Activated naive CD8-positive, alpha-beta T cell treated with anti-CD3 and anti-CD28 coated beads for 36 hours (primary cell): ENCODE measurements at regions not wholly inside any gene's neighbourhood (a gene's known extent, or its start where the extent isn't known, plus 50 kb on each side); places are given as distances from the start of the nearest gene placed in this dataset.

ENCODE experiments used
- DNase-seq: peaks from one replicate; pipeline ENCODE4 v3.0.0; 2021
- H3K27ac Mint-ChIP-seq: one replicate; pipeline ENCODE4 v1.8.0; 2022; ENCODE audit warnings: mild to moderate bottlenecking, moderate library complexity, mixed read lengths
- H3K27me3 Mint-ChIP-seq: one replicate; pipeline ENCODE4 v1.8.0; 2022; ENCODE audit warnings: mild to moderate bottlenecking, mixed read lengths
- H3K36me3 Mint-ChIP-seq: one replicate; pipeline ENCODE4 v1.8.0; 2021; ENCODE audit warnings: mild to moderate bottlenecking, mixed read lengths
- H3K4me1 Mint-ChIP-seq: one replicate; pipeline ENCODE4 v1.8.0; 2021; ENCODE audit warnings: mixed read lengths
- H3K4me3 Mint-ChIP-seq: one replicate; pipeline ENCODE4 v1.8.0; 2022; ENCODE audit warnings: mild to moderate bottlenecking, moderate library complexity, mixed read lengths
- H3K9me3 Mint-ChIP-seq: one replicate; pipeline ENCODE4 v1.8.0; 2022; ENCODE audit warnings: mixed read lengths

DNA sequence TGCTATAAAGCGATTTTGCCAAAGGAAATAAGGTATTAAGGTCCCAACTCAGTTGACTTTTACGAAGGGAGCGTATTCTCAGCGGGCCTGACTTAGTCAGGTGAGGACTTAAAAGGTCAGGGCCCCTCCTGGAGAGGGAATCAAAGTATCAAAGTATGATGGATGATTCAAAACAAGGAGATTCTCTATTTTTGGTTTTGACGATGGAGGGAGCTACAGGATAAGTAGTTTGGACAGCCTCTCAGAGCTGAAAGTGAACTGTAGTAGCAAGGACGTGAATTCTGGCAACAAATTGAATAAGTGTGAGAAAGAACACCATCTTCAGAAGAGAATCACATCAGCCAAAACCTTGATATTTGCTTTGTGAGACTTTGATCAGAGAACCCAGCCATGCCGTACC lies 1186.5 kb downstream of the SI start:
- Mint-ChIP-seq H3K9me3 (peaks cover 7% of the 10 kb centered on the region), H3K36me3 (no peaks in the 10 kb centered on the region), H3K27me3 (no peaks in the 10 kb centered on the region), H3K4me3 (no peak overlapping the region), H3K27ac (no peak overlapping the region), H3K4me1 (no peaks in the 10 kb centered on the region)
- no peak for DNase-seq

- Mint-ChIP-seq H3K9me3 (peaks cover 5% of the 10 kb centered on the region), H3K27ac (no peak overlapping the region), H3K4me1 (no peaks in the 10 kb centered on the region), H3K4me3 (no peak overlapping the region), H3K36me3 (no peaks in the 10 kb centered on the region), H3K27me3 (no peaks in the 10 kb centered on the region)
- DNase-seq = no peak
These were observed 1187.6 kb downstream of the SI start for GRCh38 chr3:163890661-163891060.

GRCh38 chr3:163879172-163879571 lies 1199.1 kb downstream of the SI start:
- no peak overlapping the region for H3K4me3 Mint-ChIP-seq
- DNase-seq = no peak
- H3K27me3 Mint-ChIP-seq = no peaks in the 10 kb centered on the region
- no peaks in the 10 kb centered on the region for H3K36me3 Mint-ChIP-seq
- no peak overlapping the region for H3K27ac Mint-ChIP-seq
- peaks cover 20% of the 10 kb centered on the region for H3K9me3 Mint-ChIP-seq
- H3K4me1 Mint-ChIP-seq = no peaks in the 10 kb centered on the region

- Mint-ChIP-seq H3K27ac (no peak overlapping the region), H3K36me3 (no peaks in the 10 kb centered on the region), H3K4me1 (no peaks in the 10 kb centered on the region), H3K9me3 (peaks cover 20% of the 10 kb centered on the region), H3K4me3 (no peak overlapping the region), H3K27me3 (no peaks in the 10 kb centered on the region)
- DNase-seq = no peak
These were observed 1199.9 kb downstream of the SI start for GRCh38 chr3:163878396-163878795.

- no peak overlapping the region for H3K27ac Mint-ChIP-seq
- H3K4me1 Mint-ChIP-seq = no peaks in the 10 kb centered on the region
- H3K36me3 Mint-ChIP-seq = no peaks in the 10 kb centered on the region
- H3K27me3 Mint-ChIP-seq = no peaks in the 10 kb centered on the region
- H3K4me3 Mint-ChIP-seq = no peak overlapping the region
- H3K9me3 Mint-ChIP-seq = peaks cover 20% of the 10 kb centered on the region
- no peak for DNase-seq
These were observed 1200.5 kb downstream of the SI start for GRCh38 chr3:163877805-163878204.

DNA sequence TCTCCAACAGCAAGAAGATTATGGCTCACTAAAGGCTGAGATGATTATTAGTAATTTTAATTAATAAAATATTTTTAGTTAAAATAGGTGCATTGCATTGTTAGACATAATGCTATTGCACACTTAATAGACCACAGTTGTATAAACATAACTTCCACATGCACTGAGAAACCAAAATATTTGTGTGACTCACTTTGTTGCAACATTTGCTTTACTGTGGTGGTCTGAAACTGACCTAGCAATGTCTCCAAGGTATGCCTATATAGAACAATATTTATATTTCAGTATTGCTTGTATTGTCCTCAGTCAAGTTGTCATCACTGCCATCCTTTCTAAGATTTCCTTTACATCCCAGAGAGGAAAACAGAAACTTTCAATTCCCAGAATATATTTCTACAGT lies 1215.2 kb downstream of the SI start:
- Mint-ChIP-seq H3K27ac (no peak overlapping the region), H3K36me3 (no peaks in the 10 kb centered on the region), H3K4me1 (no peaks in the 10 kb centered on the region), H3K4me3 (no peak overlapping the region), H3K27me3 (no peaks in the 10 kb centered on the region), H3K9me3 (peaks cover 2% of the 10 kb centered on the region)
- no peak for DNase-seq

GRCh38 chr3:163852233-163852632 lies 1226.1 kb downstream of the SI start:
- DNase-seq = no peak
- Mint-ChIP-seq H3K27me3 (no peaks in the 10 kb centered on the region), H3K9me3 (peaks cover 3% of the 10 kb centered on the region), H3K27ac (no peak overlapping the region), H3K4me3 (no peak overlapping the region), H3K36me3 (no peaks in the 10 kb centered on the region), H3K4me1 (no peaks in the 10 kb centered on the region)

- Mint-ChIP-seq H3K4me1 (no peaks in the 10 kb centered on the region), H3K4me3 (no peak overlapping the region), H3K27me3 (no peaks in the 10 kb centered on the region), H3K9me3 (peaks cover 8% of the 10 kb centered on the region), H3K36me3 (no peaks in the 10 kb centered on the region), H3K27ac (no peak overlapping the region)
- DNase-seq = no peak
These were observed 1239.5 kb downstream of the SI start for GRCh38 chr3:163838769-163839168.

GRCh38 chr3:163832547-163832946 lies 1245.7 kb downstream of the SI start:
- Mint-ChIP-seq H3K27ac (no peak overlapping the region), H3K36me3 (no peaks in the 10 kb centered on the region), H3K27me3 (no peaks in the 10 kb centered on the region), H3K9me3 (peaks cover 7% of the 10 kb centered on the region), H3K4me1 (no peaks in the 10 kb centered on the region), H3K4me3 (no peak overlapping the region)
- no peak for DNase-seq

GRCh38 chr3:163821841-163822240 lies 1256.5 kb downstream of the SI start:
- Mint-ChIP-seq H3K27ac (no peak overlapping the region), H3K4me1 (no peaks in the 10 kb centered on the region), H3K27me3 (no peaks in the 10 kb centered on the region), H3K4me3 (no peak overlapping the region), H3K36me3 (no peaks in the 10 kb centered on the region), H3K9me3 (peaks cover 6% of the 10 kb centered on the region)
- DNase-seq = no peak

DNA sequence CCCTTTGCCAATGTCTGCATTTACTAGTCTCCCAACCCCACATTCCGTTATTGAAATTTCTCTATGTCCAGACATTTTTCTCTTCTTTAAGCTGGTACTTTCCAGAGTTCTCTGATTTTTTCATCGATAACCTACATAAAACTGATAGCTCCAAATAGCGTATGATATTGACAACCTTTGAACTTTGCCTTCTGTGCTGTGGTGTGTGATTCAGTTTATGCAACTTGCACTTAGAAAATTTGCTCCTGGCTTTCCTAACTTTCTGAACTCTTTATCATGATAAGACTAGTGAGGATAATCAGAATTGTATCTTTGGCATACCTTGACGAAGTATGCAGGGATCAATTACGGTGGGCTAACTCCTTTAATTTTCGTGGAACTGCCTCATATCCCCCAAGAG lies 1261.3 kb downstream of the SI start:
- no peaks in the 10 kb centered on the region for H3K36me3 Mint-ChIP-seq
- no peaks in the 10 kb centered on the region for H3K4me1 Mint-ChIP-seq

DNA sequence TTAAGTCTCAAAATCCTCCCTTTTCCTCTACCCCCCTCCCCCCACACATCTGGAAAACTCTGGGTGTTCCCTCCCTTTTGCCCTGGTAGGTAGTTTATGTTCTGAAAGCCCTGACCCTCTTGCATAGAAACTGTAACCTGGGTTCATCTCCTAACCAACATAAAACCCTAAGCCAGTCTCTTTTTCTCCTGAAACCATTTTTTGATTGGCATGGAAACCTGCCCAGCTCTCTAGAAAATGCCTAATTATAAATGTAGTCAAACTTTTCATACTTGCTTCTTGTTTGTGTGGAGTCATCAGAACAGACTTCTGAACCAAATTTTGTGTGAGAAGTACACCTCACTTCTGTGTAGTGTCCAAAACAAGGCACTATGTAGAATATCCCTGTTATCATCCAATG lies 1264.4 kb downstream of the SI start:
- Mint-ChIP-seq H3K4me1 (no peaks in the 10 kb centered on the region), H3K36me3 (no peaks in the 10 kb centered on the region), H3K9me3 (peaks cover 16% of the 10 kb centered on the region)

More for the DNA sequence above, 1261.3 kb downstream of the SI start:
- no peak for DNase-seq
- Mint-ChIP-seq H3K9me3 (peaks cover 13% of the 10 kb centered on the region), H3K27ac (no peak overlapping the region), H3K4me3 (no peak overlapping the region), H3K27me3 (no peaks in the 10 kb centered on the region)

GRCh38 chr3:163812006-163812405 lies 1266.3 kb downstream of the SI start:
- no peak for DNase-seq

More for the DNA sequence above, 1264.4 kb downstream of the SI start:
- DNase-seq = no peak
- Mint-ChIP-seq H3K27ac (no peak overlapping the region), H3K4me3 (no peak overlapping the region), H3K27me3 (no peaks in the 10 kb centered on the region)

GRCh38 chr3:163809540-163809993 lies 1268.7 kb downstream of the SI start:
- no peak overlapping the region for H3K4me3 Mint-ChIP-seq
- no peaks in the 10 kb centered on the region for H3K27me3 Mint-ChIP-seq

More at GRCh38 chr3:163812006-163812405, 1266.3 kb downstream of the SI start:
- H3K4me3 Mint-ChIP-seq = no peak overlapping the region
- no peaks in the 10 kb centered on the region for H3K4me1 Mint-ChIP-seq
- no peaks in the 10 kb centered on the region for H3K36me3 Mint-ChIP-seq
- no peak overlapping the region for H3K27ac Mint-ChIP-seq
- H3K27me3 Mint-ChIP-seq = no peaks in the 10 kb centered on the region
- peaks cover 13% of the 10 kb centered on the region for H3K9me3 Mint-ChIP-seq

DNA sequence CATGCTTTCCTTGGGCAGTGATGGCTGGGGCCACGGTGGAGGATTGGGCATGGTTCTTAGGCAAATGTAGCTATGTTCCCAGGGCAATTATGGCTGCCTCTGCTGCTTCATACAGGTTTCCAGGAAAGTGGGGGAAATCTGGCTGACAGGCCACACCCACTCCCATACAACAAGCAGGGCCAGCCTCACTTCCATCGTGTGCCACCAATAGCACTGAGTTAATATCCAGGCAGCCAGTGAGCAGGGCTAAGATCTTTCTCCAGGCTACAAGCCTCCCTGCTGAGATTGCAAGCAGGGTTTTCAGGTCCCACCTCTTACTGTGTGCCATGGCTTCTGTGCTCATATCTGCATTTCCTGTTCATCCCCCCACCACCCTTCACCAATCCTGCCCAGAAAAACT lies 1291.9 kb downstream of the SI start:
- H3K36me3 Mint-ChIP-seq = no peaks in the 10 kb centered on the region
- DNase-seq = no peak
- H3K27me3 Mint-ChIP-seq = no peaks in the 10 kb centered on the region
- H3K4me3 Mint-ChIP-seq = no peak overlapping the region
- no peaks in the 10 kb centered on the region for H3K4me1 Mint-ChIP-seq
- H3K9me3 Mint-ChIP-seq = peaks cover 6% of the 10 kb centered on the region
- no peak overlapping the region for H3K27ac Mint-ChIP-seq

More at GRCh38 chr3:163809540-163809993, 1268.7 kb downstream of the SI start:
- Mint-ChIP-seq H3K4me1 (no peaks in the 10 kb centered on the region), H3K9me3 (peaks cover 3% of the 10 kb centered on the region), H3K36me3 (no peaks in the 10 kb centered on the region), H3K27ac (no peak overlapping the region)
- no peak for DNase-seq

DNA sequence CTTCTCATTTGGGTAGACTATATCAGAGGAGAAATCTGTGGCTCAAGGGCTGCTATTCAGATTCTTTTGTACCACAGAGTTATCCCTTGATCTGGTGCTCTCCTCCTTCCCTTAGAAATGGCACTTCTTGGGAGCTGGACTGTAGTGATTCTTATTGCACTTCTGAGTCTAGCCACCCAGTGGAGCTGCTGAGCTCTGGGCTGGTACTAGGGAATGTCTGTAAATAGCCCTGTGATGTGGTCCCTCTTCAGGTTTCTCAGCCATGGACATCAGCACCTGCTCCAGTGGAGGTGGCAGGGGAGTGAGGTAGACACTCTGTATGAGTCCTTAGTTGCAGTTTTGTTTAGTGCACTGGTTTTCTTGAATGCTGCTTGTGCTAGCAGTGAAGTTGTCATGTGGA lies 1292.6 kb downstream of the SI start:
- Mint-ChIP-seq H3K9me3 (peaks cover 6% of the 10 kb centered on the region), H3K36me3 (no peaks in the 10 kb centered on the region), H3K27ac (no peak overlapping the region), H3K4me1 (no peaks in the 10 kb centered on the region), H3K4me3 (no peak overlapping the region), H3K27me3 (no peaks in the 10 kb centered on the region)
- DNase-seq = no peak
